IMR-90 (cell line): ENCODE measurements at regions not wholly inside any gene's neighbourhood (a gene's known extent, or its start where the extent isn't known, plus 50 kb on each side); places are given as distances from the start of the nearest gene placed in this dataset.

Source experiments
- ATAC-seq: fragments of 200-7000 bp; cut with Tn5 transposase; 2 replicates; pipeline ENCODE4 v1.9.1; 2020; ENCODE audit warnings: low read depth, mild to moderate bottlenecking, moderate library complexity
- BruUV-seq: library from RNA; stranded (reverse); fragments of 400-500 nt; replicated peaks from 2 replicates; lab custom pipeline; 2021; lab: Mats Ljungman, UMichigan
- CTCF ChIA-PET: fragments of 300-600 bp; formaldehyde crosslinking; extraction: SDS; loops from one replicate; lab custom pipeline; 2021; ENCODE audit warnings: antibody characterized with exemption; lab: Yijun Ruan, JAX
- POLR2A ChIA-PET: fragments of 300-600 bp; sonication (Branson Sonifier 250); formaldehyde crosslinking; loops from one replicate; lab custom pipeline; 2022; ENCODE audit warnings: antibody characterized with exemption; ENCODE audit not compliant: unreplicated experiment; lab: Charles Lee
- DNase-seq: peaks from one replicate; pipeline ENCODE4 v3.0.0; 2013
- H2AFZ ChIP-seq: replicated peaks from 2 replicates; pipeline ENCODE3; 2013; ENCODE audit warnings: low read length, mild to moderate bottlenecking; ENCODE audit not compliant: poor library complexity
- H2AK5ac ChIP-seq: 2 replicates; pipeline ENCODE4 v1.6.1; 2013; ENCODE audit warnings: low read depth, low read length, inconsistent platforms
- H2AK9ac ChIP-seq: replicated peaks from 2 replicates; pipeline ENCODE3; 2013; ENCODE audit warnings: mild to moderate bottlenecking, low read depth, low read length, moderate library complexity; ENCODE audit not compliant: poor library complexity
- H2BK120ac ChIP-seq: 2 replicates; pipeline ENCODE4 v1.6.1; 2013; ENCODE audit warnings: low read depth, low read length, inconsistent platforms
- H2BK15ac ChIP-seq: 3 replicates; pipeline ENCODE4 v1.6.1; 2013; ENCODE audit warnings: low read depth, low read length, inconsistent platforms
- H2BK20ac ChIP-seq: 2 replicates; pipeline ENCODE4 v1.6.1; 2013; ENCODE audit warnings: low read depth, mild to moderate bottlenecking, inconsistent platforms, low read length, moderate library complexity
- H2BK5ac ChIP-seq: 2 replicates; pipeline ENCODE4 v1.6.1; 2013; ENCODE audit warnings: mild to moderate bottlenecking, low read depth, low read length, inconsistent platforms; ENCODE audit not compliant: poor library complexity, severe bottlenecking
- H3K14ac ChIP-seq: replicated peaks from 2 replicates; pipeline ENCODE4 v1.6.1; 2013; ENCODE audit warnings: low read depth, low read length, inconsistent platforms
- H3K18ac ChIP-seq: 2 replicates; pipeline ENCODE4 v1.6.1; 2013; ENCODE audit warnings: low read depth, low read length, control low read depth
- H3K23ac ChIP-seq: 2 replicates; pipeline ENCODE4 v1.6.1; 2013; ENCODE audit warnings: low read depth, low read length, inconsistent platforms
- H3K27ac ChIP-seq: 2 replicates; pipeline ENCODE4 v1.5.1; 2013; ENCODE audit warnings: mild to moderate bottlenecking, control low read depth, low read length; ENCODE audit not compliant: insufficient read depth
- H3K27me3 ChIP-seq: 2 replicates; pipeline ENCODE4 v1.6.1; 2013; ENCODE audit warnings: low read length; ENCODE audit not compliant: control insufficient read depth, insufficient read depth
- H3K36me3 ChIP-seq: 2 replicates; pipeline ENCODE4 v1.6.1; 2013; ENCODE audit warnings: low read length, mixed read lengths; ENCODE audit not compliant: control insufficient read depth, insufficient read depth
- H3K4ac ChIP-seq: 2 replicates; pipeline ENCODE4 v1.6.1; 2013; ENCODE audit warnings: low read depth, low read length, inconsistent platforms
- H3K4me1 ChIP-seq: 2 replicates; pipeline ENCODE4 v1.6.1; 2013; ENCODE audit warnings: low read length, mixed read lengths; ENCODE audit not compliant: control insufficient read depth, insufficient read depth
- H3K4me2 ChIP-seq: 2 replicates; pipeline ENCODE4 v1.6.1; 2013; ENCODE audit warnings: low read depth, mild to moderate bottlenecking, control low read depth, low read length, moderate library complexity
- H3K4me3 ChIP-seq: 2 replicates; pipeline ENCODE4 v1.5.1; 2013; ENCODE audit warnings: low read depth, mild to moderate bottlenecking, control low read depth, low read length, moderate library complexity; ENCODE audit not compliant: insufficient read depth
- H3K56ac ChIP-seq: 2 replicates; pipeline ENCODE4 v1.6.1; 2013; ENCODE audit warnings: low read length, inconsistent platforms; ENCODE audit not compliant: insufficient read depth; ENCODE audit errors: extremely low read depth
- H3K79me1 ChIP-seq, 2 experiments: 2 replicates each; pipeline ENCODE4 v1.6.1; 2013; ENCODE audit warnings: low read length in 2 of 2, inconsistent platforms in 1 of 2, low read depth in 1 of 2
- H3K9ac ChIP-seq: 2 replicates; pipeline ENCODE4 v1.6.1; 2013; ENCODE audit warnings: low read depth, low read length, control low read depth
- H3K9me1 ChIP-seq: 2 replicates; pipeline ENCODE4 v1.6.1; 2013; ENCODE audit warnings: low read length, inconsistent platforms; ENCODE audit not compliant: insufficient read depth
- H3K9me3 ChIP-seq: 2 replicates; pipeline ENCODE4 v1.6.1; 2013; ENCODE audit warnings: low read length; ENCODE audit not compliant: control insufficient read depth, insufficient read depth
- H4K20me1 ChIP-seq: 2 replicates; pipeline ENCODE4 v1.6.1; 2013; ENCODE audit warnings: low read length, inconsistent platforms; ENCODE audit not compliant: insufficient read depth
- H4K5ac ChIP-seq: 2 replicates; pipeline ENCODE4 v1.6.1; 2013; ENCODE audit warnings: mild to moderate bottlenecking, low read depth, low read length, control low read depth
- H4K8ac ChIP-seq, 2 experiments: 2 replicates each; pipeline ENCODE4 v1.6.1; 2013; ENCODE audit warnings: low read depth in 2 of 2, low read length in 2 of 2, control low read depth in 1 of 2, inconsistent platforms in 1 of 2
- H4K91ac ChIP-seq: 2 replicates; pipeline ENCODE4 v1.6.1; 2013; ENCODE audit warnings: low read depth, low read length, inconsistent platforms; ENCODE audit not compliant: insufficient read depth
- BHLHE40 ChIP-seq: fragments of 150-350 bp; IDR thresholded peaks from 2 replicates; pipeline ENCODE4 v1.6.1; 2016; ENCODE audit warnings: mild to moderate bottlenecking, low read depth, low read length
- CHD1 ChIP-seq: IDR thresholded peaks from 2 replicates; pipeline ENCODE4 v1.6.1; 2012; ENCODE audit warnings: low read depth, low read length, improper control_type of control experiment
- CTCF ChIP-seq: conservative IDR thresholded peaks from 2 replicates; pipeline ENCODE4 v1.5.1; 2012; ENCODE audit warnings: mild to moderate bottlenecking, low read depth, low read length, improper control_type of control experiment
- ELK1 ChIP-seq: fragments of 150-350 bp; IDR thresholded peaks from 2 replicates; pipeline ENCODE4 v1.6.1; 2016; ENCODE audit warnings: low read depth, mild to moderate bottlenecking, low read length, moderate library complexity, borderline replicate concordance
- MAFK ChIP-seq: IDR thresholded peaks from 2 replicates; pipeline ENCODE4 v1.6.1; 2012; ENCODE audit warnings: low read depth, low read length, improper control_type of control experiment
- MXI1 ChIP-seq: IDR thresholded peaks from 2 replicates; pipeline ENCODE4 v1.6.1; 2012; ENCODE audit warnings: low read depth, mild to moderate bottlenecking, low read length, moderate library complexity, borderline replicate concordance
- NFE2L2 ChIP-seq: fragments of 150-350 bp; IDR thresholded peaks from 2 replicates; pipeline ENCODE4 v1.6.1; 2016; ENCODE audit warnings: low read depth, mild to moderate bottlenecking, low read length
- RAD21 ChIP-seq: IDR thresholded peaks from 2 replicates; pipeline ENCODE4 v1.6.1; 2012; ENCODE audit warnings: low read length, improper control_type of control experiment
- RCOR1 ChIP-seq: IDR thresholded peaks from 2 replicates; pipeline ENCODE4 v1.6.1; 2012; ENCODE audit warnings: mild to moderate bottlenecking, low read length, improper control_type of control experiment; ENCODE audit not compliant: insufficient replicate concordance
- RFX5 ChIP-seq: IDR thresholded peaks from 2 replicates; pipeline ENCODE4 v1.8.0; 2012; ENCODE audit warnings: low read depth, mild to moderate bottlenecking, low read length, moderate library complexity
- WGBS, 2 experiments: methylation state at CpG; one replicate each; pipeline versions ENCODE4 v1.1.5 to v1.1.7; 2013; ENCODE audit warnings: missing lambda C conversion rate in 2 of 2; ENCODE audit not compliant: insufficient read length in 1 of 2; ENCODE audit errors: extremely low coverage in 2 of 2; 5-methylcytosine and 5-hydroxymethylcytosine counted together
- dilution Hi-C: fragments of 300-500 bp; cut with HindIII; formaldehyde crosslinking; loops from one replicate; pipeline ENCODE4 v1.14.3; 2018; ENCODE audit warnings: low sequenced_read_pairs; ENCODE audit not compliant: unreplicated experiment
- in situ Hi-C: fragments of 300-500 bp; cut with MboI; formaldehyde crosslinking; loops from 3 replicates; pipeline ENCODE4 v1.14.3; 2019; ENCODE audit warnings: low sequenced_read_pairs, inconsistent platforms, mixed read lengths
- intact Hi-C: fragments of 100-400 bp; cut with micrococcal nuclease; formaldehyde crosslinking; loops from 2 replicates; pipeline ENCODE4 v1.10.0; 2022

- H3K18ac ChIP-seq, result no peak overlapping the region
- dilution Hi-C loops, result no loop called here
Measured at GRCh38 chr4:170729897-170730296, 640.1 kb upstream of the AADAT start.

More at GRCh38 chr4:170729897-170730296, 640.1 kb upstream of the AADAT start:
- Histone ChIP-seq H4K20me1 (no peaks in the 10 kb centered on the region), H3K4me1 (no peaks in the 10 kb centered on the region), H2AFZ (no peak overlapping the region), H2BK120ac (no peak overlapping the region), H2BK15ac (no peak overlapping the region), H2BK20ac (no peak overlapping the region), H3K9me3 (no peaks in the 10 kb centered on the region), H4K91ac (no peak overlapping the region), H3K27ac (no peak overlapping the region), H3K27me3 (no peaks in the 10 kb centered on the region), H3K4me2 (no peak overlapping the region), H3K4ac (no peak overlapping the region), H2AK5ac (no peak overlapping the region), H2AK9ac (no peak overlapping the region), H3K79me1 (no peaks in the 10 kb centered on the region), H3K14ac (no peak overlapping the region), H3K9me1 (no peaks in the 10 kb centered on the region), H3K56ac (no peak overlapping the region), H4K5ac (no peak overlapping the region), H3K23ac (no peak overlapping the region), H4K8ac (no peak overlapping the region), H3K9ac (no peak overlapping the region), H2BK5ac (no peak overlapping the region), H3K4me3 (no peak overlapping the region), H3K36me3 (no peaks in the 10 kb centered on the region)
- intact Hi-C loops, result no loop called here
- ChIA-PET CTCF (no interaction called here), POLR2A (no interaction called here)
- no TSS peak for BruUV-seq
- DNase-seq (no peak), ATAC-seq (no peak)
- WGBS, 2 experiments, result 0% methylated on average over 1 of the region's 3 CpGs; no CpG with 5 or more reads in 1 of the 2 experiments
- in situ Hi-C loops, result no loop called here
- no peak for TF ChIP-seq NFE2L2
- TF ChIP-seq BHLHE40, result no peak
- TF ChIP-seq RCOR1, result no peak
- no peak for TF ChIP-seq MXI1
- no peak for TF ChIP-seq CHD1
- TF ChIP-seq MAFK, result no peak
- no peak for TF ChIP-seq RFX5
- no peak for TF ChIP-seq RAD21
- no peak for TF ChIP-seq ELK1
- TF ChIP-seq CTCF, result no peak
